GM18867 (cell line): ENCODE measurements at regions not wholly inside any gene's neighbourhood (a gene's known extent, or its start where the extent isn't known, plus 50 kb on each side); places are given as distances from the start of the nearest gene placed in this dataset.

Experiments
- ATAC-seq: cut with Tn5 transposase; IDR thresholded peaks from one replicate; pipeline ENCODE4 v1.9.1; 2021; ENCODE audit warnings: mild to moderate bottlenecking, moderate library complexity; ENCODE audit not compliant: unreplicated experiment

- ATAC-seq = no peak
Observed at GRCh38 chr14:22393796-22394195, 195.2 kb downstream of the DAD1 start.

- no peak for ATAC-seq
Observed at GRCh38 chr14:22391908-22392565, 197.0 kb downstream of the DAD1 start.

- no peak for ATAC-seq
Observed at GRCh38 chr14:22390824-22391461, 198.1 kb downstream of the DAD1 start.

- ATAC-seq = no peak
Observed at GRCh38 chr14:22390195-22390594, 198.8 kb downstream of the DAD1 start.

GRCh38 chr14:22388669-22389595 is 200.1 kb downstream of the DAD1 start:
- ATAC-seq = no peak

- no peak for ATAC-seq
Observed at GRCh38 chr14:22387776-22388241, 201.2 kb downstream of the DAD1 start.

- ATAC-seq = no peak
Observed at GRCh38 chr14:22386924-22387775, 201.9 kb downstream of the DAD1 start.

GRCh38 chr14:22384974-22385526 is 204.0 kb downstream of the DAD1 start:
- no peak for ATAC-seq

- no peak for ATAC-seq
Observed at GRCh38 chr14:22384167-22384549, 204.9 kb downstream of the DAD1 start.

GRCh38 chr14:22383515-22384166 is 205.4 kb downstream of the DAD1 start:
- peak; percentile 43 for ATAC-seq

GRCh38 chr14:22382955-22383354 is 206.1 kb downstream of the DAD1 start:
- ATAC-seq = no peak

- ATAC-seq = no peak
Observed at GRCh38 chr14:22382395-22382794, 206.6 kb downstream of the DAD1 start.

- ATAC-seq = no peak
Observed at GRCh38 chr14:22381766-22382165, 207.3 kb downstream of the DAD1 start.

GRCh38 chr14:22381408-22381760 is 207.6 kb downstream of the DAD1 start:
- ATAC-seq = no peak

GRCh38 chr14:22380571-22381407 is 208.2 kb downstream of the DAD1 start:
- no peak for ATAC-seq

GRCh38 chr14:22379727-22380126 is 209.3 kb downstream of the DAD1 start:
- no peak for ATAC-seq

- no peak for ATAC-seq
Observed at GRCh38 chr14:22378181-22378580, 210.8 kb downstream of the DAD1 start.

- no peak for ATAC-seq
Observed at GRCh38 chr14:22375321-22375930, 213.6 kb downstream of the DAD1 start.
